ENCODE measurements at regions not wholly inside any gene's neighbourhood (a gene's known extent, or its start where the extent isn't known, plus 50 kb on each side); places are given as distances from the start of the nearest gene placed in this dataset.

DNA sequence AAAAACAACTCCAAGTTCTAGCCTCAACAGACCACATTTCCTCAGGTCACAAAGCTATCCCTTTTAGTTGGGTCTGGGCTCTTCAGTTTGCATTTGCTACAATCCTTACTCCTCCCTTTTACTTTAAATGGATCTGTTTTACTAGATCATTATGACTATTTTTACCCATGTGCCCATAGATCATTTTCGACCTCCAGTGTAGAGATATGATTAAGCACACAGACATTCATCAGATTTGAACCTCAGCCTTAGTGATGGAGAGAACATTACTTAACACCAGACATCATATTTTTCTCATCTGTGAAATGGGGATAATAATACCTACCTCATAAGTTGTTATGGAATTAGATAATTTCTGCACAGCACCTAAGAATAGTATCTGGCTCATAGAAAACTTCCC lies 141.9 kb downstream of the NPR3 start:
- TF ChIP-seq, protein P1, sequence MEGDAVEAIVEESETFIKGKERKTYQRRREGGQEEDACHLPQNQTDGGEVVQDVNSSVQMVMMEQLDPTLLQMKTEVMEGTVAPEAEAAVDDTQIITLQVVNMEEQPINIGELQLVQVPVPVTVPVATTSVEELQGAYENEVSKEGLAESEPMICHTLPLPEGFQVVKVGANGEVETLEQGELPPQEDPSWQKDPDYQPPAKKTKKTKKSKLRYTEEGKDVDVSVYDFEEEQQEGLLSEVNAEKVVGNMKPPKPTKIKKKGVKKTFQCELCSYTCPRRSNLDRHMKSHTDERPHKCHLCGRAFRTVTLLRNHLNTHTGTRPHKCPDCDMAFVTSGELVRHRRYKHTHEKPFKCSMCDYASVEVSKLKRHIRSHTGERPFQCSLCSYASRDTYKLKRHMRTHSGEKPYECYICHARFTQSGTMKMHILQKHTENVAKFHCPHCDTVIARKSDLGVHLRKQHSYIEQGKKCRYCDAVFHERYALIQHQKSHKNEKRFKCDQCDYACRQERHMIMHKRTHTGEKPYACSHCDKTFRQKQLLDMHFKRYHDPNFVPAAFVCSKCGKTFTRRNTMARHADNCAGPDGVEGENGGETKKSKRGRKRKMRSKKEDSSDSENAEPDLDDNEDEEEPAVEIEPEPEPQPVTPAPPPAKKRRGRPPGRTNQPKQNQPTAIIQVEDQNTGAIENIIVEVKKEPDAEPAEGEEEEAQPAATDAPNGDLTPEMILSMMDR (conservative IDR thresholded peaks at IDR 0.05), result no peak; the same call in none of the 2 replicates
- TF ChIP-seq EZH2 (IDR thresholded peaks at IDR 0.05; ENCODE audit: low read depth), result no peak
